ENCODE measurements at regions not wholly inside any gene's neighbourhood (a gene's known extent, or its start where the extent isn't known, plus 50 kb on each side); places are given as distances from the start of the nearest gene placed in this dataset.

DNA sequence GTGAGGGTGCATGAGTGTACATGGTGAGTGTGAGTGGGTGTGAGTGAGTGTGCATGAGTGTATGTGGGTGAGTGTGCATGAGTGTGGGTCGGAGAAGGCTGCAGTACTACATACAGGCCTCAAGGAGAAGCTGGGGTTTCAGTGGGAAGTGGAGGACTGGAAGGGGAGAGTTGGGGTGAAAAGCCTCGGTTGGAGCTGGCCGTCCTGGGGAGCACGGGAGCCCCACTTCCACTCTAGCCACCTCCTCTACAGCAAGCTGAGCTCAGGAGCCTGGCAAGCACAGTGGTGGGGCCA is 68.7 kb upstream of the HPCAL1 start:
- TF ChIP-seq, protein P1, sequence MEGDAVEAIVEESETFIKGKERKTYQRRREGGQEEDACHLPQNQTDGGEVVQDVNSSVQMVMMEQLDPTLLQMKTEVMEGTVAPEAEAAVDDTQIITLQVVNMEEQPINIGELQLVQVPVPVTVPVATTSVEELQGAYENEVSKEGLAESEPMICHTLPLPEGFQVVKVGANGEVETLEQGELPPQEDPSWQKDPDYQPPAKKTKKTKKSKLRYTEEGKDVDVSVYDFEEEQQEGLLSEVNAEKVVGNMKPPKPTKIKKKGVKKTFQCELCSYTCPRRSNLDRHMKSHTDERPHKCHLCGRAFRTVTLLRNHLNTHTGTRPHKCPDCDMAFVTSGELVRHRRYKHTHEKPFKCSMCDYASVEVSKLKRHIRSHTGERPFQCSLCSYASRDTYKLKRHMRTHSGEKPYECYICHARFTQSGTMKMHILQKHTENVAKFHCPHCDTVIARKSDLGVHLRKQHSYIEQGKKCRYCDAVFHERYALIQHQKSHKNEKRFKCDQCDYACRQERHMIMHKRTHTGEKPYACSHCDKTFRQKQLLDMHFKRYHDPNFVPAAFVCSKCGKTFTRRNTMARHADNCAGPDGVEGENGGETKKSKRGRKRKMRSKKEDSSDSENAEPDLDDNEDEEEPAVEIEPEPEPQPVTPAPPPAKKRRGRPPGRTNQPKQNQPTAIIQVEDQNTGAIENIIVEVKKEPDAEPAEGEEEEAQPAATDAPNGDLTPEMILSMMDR (IDR thresholded peaks at IDR 0.05; ENCODE audit: low read depth, low read length, missing input control): no peak
- TF ChIP-seq, protein P2, sequence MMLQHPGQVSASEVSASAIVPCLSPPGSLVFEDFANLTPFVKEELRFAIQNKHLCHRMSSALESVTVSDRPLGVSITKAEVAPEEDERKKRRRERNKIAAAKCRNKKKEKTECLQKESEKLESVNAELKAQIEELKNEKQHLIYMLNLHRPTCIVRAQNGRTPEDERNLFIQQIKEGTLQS (IDR thresholded peaks at IDR 0.05): no peak
- TF ChIP-seq SP1 (IDR thresholded peaks at IDR 0.05): no peak
- TF ChIP-seq, protein P3, sequence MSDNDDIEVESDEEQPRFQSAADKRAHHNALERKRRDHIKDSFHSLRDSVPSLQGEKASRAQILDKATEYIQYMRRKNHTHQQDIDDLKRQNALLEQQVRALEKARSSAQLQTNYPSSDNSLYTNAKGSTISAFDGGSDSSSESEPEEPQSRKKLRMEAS (IDR thresholded peaks at IDR 0.05): no peak
- no peak for TF ChIP-seq RXRA (IDR thresholded peaks at IDR 0.05)
- TF ChIP-seq, protein P4, sequence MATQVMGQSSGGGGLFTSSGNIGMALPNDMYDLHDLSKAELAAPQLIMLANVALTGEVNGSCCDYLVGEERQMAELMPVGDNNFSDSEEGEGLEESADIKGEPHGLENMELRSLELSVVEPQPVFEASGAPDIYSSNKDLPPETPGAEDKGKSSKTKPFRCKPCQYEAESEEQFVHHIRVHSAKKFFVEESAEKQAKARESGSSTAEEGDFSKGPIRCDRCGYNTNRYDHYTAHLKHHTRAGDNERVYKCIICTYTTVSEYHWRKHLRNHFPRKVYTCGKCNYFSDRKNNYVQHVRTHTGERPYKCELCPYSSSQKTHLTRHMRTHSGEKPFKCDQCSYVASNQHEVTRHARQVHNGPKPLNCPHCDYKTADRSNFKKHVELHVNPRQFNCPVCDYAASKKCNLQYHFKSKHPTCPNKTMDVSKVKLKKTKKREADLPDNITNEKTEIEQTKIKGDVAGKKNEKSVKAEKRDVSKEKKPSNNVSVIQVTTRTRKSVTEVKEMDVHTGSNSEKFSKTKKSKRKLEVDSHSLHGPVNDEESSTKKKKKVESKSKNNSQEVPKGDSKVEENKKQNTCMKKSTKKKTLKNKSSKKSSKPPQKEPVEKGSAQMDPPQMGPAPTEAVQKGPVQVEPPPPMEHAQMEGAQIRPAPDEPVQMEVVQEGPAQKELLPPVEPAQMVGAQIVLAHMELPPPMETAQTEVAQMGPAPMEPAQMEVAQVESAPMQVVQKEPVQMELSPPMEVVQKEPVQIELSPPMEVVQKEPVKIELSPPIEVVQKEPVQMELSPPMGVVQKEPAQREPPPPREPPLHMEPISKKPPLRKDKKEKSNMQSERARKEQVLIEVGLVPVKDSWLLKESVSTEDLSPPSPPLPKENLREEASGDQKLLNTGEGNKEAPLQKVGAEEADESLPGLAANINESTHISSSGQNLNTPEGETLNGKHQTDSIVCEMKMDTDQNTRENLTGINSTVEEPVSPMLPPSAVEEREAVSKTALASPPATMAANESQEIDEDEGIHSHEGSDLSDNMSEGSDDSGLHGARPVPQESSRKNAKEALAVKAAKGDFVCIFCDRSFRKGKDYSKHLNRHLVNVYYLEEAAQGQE (IDR thresholded peaks at IDR 0.05): no peak
- TF ChIP-seq GABPA (IDR thresholded peaks at IDR 0.05 in 1 of 2, conservative IDR thresholded peaks at IDR 0.05 in 1 of 2): no peak
- TF ChIP-seq EGR1 (IDR thresholded peaks at IDR 0.05; ENCODE audit: low read depth in 2 of 2): no peak
- TF ChIP-seq JUND (IDR thresholded peaks at IDR 0.05): no peak
- TF ChIP-seq, protein P5, sequence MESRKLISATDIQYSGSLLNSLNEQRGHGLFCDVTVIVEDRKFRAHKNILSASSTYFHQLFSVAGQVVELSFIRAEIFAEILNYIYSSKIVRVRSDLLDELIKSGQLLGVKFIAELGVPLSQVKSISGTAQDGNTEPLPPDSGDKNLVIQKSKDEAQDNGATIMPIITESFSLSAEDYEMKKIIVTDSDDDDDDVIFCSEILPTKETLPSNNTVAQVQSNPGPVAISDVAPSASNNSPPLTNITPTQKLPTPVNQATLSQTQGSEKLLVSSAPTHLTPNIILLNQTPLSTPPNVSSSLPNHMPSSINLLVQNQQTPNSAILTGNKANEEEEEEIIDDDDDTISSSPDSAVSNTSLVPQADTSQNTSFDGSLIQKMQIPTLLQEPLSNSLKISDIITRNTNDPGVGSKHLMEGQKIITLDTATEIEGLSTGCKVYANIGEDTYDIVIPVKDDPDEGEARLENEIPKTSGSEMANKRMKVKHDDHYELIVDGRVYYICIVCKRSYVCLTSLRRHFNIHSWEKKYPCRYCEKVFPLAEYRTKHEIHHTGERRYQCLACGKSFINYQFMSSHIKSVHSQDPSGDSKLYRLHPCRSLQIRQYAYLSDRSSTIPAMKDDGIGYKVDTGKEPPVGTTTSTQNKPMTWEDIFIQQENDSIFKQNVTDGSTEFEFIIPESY (IDR thresholded peaks at IDR 0.05): no peak
- no peak for TF ChIP-seq YY1 (IDR thresholded peaks at IDR 0.05)
- TF ChIP-seq RAD21 (IDR thresholded peaks at IDR 0.05): no peak
- no peak for TF ChIP-seq NR2F2 (IDR thresholded peaks at IDR 0.05)

Measured in liver (tissue), 3 donors.